ENCODE measurements at regions not wholly inside any gene's neighbourhood (a gene's known extent, or its start where the extent isn't known, plus 50 kb on each side); places are given as distances from the start of the nearest gene placed in this dataset.
"Not testable (repeated sequence)": the region's sequence is repeated elsewhere in the genome, so short reads cannot be mapped to it uniquely, and the experiment has no call there.

- DNase-seq (ENCODE audit: low read depth), result no peak
Measured at GRCh38 chr4:138663883-138664282, 351.7 kb upstream of the NOCT start.

- no peak for DNase-seq (ENCODE audit: low read depth)
Measured at GRCh38 chr4:138659812-138660316, 355.7 kb upstream of the NOCT start.

GRCh38 chr4:138659037-138659811 is 356.4 kb upstream of the NOCT start:
- no peak for DNase-seq (ENCODE audit: low read depth)

- no peak for DNase-seq (ENCODE audit: low read depth)
Measured at GRCh38 chr4:138658518-138658917, 357.1 kb upstream of the NOCT start.

GRCh38 chr4:138656990-138657389 is 358.6 kb upstream of the NOCT start:
- DNase-seq (ENCODE audit: low read depth), result no peak

GRCh38 chr4:138655985-138656384 is 359.6 kb upstream of the NOCT start:
- DNase-seq (ENCODE audit: low read depth), result no peak

- DNase-seq (ENCODE audit: low read depth), result no peak
Measured at GRCh38 chr4:138655286-138655685, 360.3 kb upstream of the NOCT start.

GRCh38 chr4:138650929-138651448 is 364.6 kb upstream of the NOCT start:
- DNase-seq (ENCODE audit: low read depth), result no peak

GRCh38 chr4:138650495-138650894 is 365.1 kb upstream of the NOCT start:
- DNase-seq (ENCODE audit: low read depth), result no peak

GRCh38 chr4:138647433-138647832 is 368.1 kb upstream of the NOCT start:
- no peak for DNase-seq (ENCODE audit: low read depth)

- DNase-seq (ENCODE audit: low read depth), result no peak
Measured at GRCh38 chr4:138646383-138646782, 369.2 kb upstream of the NOCT start.

- no peak for DNase-seq (ENCODE audit: low read depth)
Measured at GRCh38 chr4:138645289-138645688, 370.3 kb upstream of the NOCT start.

GRCh38 chr4:138644322-138644721 is 371.3 kb upstream of the NOCT start:
- DNase-seq (ENCODE audit: low read depth), result no peak

GRCh38 chr4:138643827-138644226 is 371.8 kb upstream of the NOCT start:
- DNase-seq (ENCODE audit: low read depth), result no peak

- DNase-seq (ENCODE audit: low read depth), result no peak
Measured at GRCh38 chr4:138639018-138639741, 376.4 kb upstream of the NOCT start.

- no peak for DNase-seq (ENCODE audit: low read depth)
Measured at GRCh38 chr4:138636781-138637180, 378.8 kb upstream of the NOCT start.

- DNase-seq (ENCODE audit: low read depth), result no peak
Measured at GRCh38 chr4:138634915-138635314, 380.7 kb upstream of the NOCT start.

GRCh38 chr4:138633580-138633904 is 382.0 kb upstream of the NOCT start:
- no peak for DNase-seq (ENCODE audit: low read depth)

GRCh38 chr4:138632856-138633579 is 382.6 kb upstream of the NOCT start:
- no peak for DNase-seq (ENCODE audit: low read depth)

GRCh38 chr4:138630666-138631065 is 384.9 kb upstream of the NOCT start:
- no peak for DNase-seq (ENCODE audit: low read depth)

GRCh38 chr4:138629669-138630068 is 385.9 kb upstream of the NOCT start:
- DNase-seq (ENCODE audit: low read depth), result no peak

GRCh38 chr4:138627096-138627495 is 384.9 kb upstream of the SLC7A11 start:
- DNase-seq (ENCODE audit: low read depth), result no peak

GRCh38 chr4:138622362-138622761 is 380.2 kb upstream of the SLC7A11 start:
- DNase-seq (ENCODE audit: low read depth), result not testable (repeated sequence)

Measured in activated T-helper 1 cell treated with Interleukin-2 at 50 U/mL for 16 hours (primary cell).